ENCODE measurements at regions not wholly inside any gene's neighbourhood (a gene's known extent, or its start where the extent isn't known, plus 50 kb on each side); places are given as distances from the start of the nearest gene placed in this dataset.

GRCh38 chrY:8599141-8599540, 738.1 kb upstream of the TSPY4 start:
- TF ChIP-seq POLR2A (IDR thresholded peaks at IDR 0.05), result no peak
- TF ChIP-seq CTCF (IDR thresholded peaks at IDR 0.05), result no peak

Data from Peyer's patch (tissue), 4 donors.